HEK293 (cell line): ENCODE measurements at regions not wholly inside any gene's neighbourhood (a gene's known extent, or its start where the extent isn't known, plus 50 kb on each side); places are given as distances from the start of the nearest gene placed in this dataset.

Source experiments
- TSHZ1 ChIP-seq: fragments of 450-650 bp; formaldehyde crosslinking; IDR thresholded peaks from 2 replicates; pipeline ENCODE4 v1.5.1; 2016; ENCODE audit warnings: missing biosample characterization, missing genetic modification characterization, borderline replicate concordance
- ZNF10 ChIP-seq: fragments of 450-650 bp; formaldehyde crosslinking; IDR thresholded peaks from 2 replicates; pipeline ENCODE4 v1.5.1; 2017; ENCODE audit warnings: missing biosample characterization, missing genetic modification characterization
- TF ChIP-seq, protein P1 (sequence below): fragments of 450-650 bp; formaldehyde crosslinking; IDR thresholded peaks from 2 replicates; pipeline ENCODE4 v1.5.1; 2017; ENCODE audit warnings: missing biosample characterization, missing genetic modification characterization
- TF ChIP-seq, protein P2 (sequence below): fragments of 450-650 bp; formaldehyde crosslinking; IDR thresholded peaks from 2 replicates; pipeline ENCODE4 v1.5.1; 2016; ENCODE audit warnings: missing biosample characterization, missing genetic modification characterization

GRCh38 chr5:85173469-85173868, 788.8 kb upstream of the EDIL3 start:
- no peak for TF ChIP-seq ZNF10
- TF ChIP-seq, protein P1, sequence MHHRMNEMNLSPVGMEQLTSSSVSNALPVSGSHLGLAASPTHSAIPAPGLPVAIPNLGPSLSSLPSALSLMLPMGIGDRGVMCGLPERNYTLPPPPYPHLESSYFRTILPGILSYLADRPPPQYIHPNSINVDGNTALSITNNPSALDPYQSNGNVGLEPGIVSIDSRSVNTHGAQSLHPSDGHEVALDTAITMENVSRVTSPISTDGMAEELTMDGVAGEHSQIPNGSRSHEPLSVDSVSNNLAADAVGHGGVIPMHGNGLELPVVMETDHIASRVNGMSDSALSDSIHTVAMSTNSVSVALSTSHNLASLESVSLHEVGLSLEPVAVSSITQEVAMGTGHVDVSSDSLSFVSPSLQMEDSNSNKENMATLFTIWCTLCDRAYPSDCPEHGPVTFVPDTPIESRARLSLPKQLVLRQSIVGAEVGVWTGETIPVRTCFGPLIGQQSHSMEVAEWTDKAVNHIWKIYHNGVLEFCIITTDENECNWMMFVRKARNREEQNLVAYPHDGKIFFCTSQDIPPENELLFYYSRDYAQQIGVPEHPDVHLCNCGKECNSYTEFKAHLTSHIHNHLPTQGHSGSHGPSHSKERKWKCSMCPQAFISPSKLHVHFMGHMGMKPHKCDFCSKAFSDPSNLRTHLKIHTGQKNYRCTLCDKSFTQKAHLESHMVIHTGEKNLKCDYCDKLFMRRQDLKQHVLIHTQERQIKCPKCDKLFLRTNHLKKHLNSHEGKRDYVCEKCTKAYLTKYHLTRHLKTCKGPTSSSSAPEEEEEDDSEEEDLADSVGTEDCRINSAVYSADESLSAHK = no peak
- no peak for TF ChIP-seq TSHZ1 (tag by site-specific recombination)
- TF ChIP-seq, protein P2, sequence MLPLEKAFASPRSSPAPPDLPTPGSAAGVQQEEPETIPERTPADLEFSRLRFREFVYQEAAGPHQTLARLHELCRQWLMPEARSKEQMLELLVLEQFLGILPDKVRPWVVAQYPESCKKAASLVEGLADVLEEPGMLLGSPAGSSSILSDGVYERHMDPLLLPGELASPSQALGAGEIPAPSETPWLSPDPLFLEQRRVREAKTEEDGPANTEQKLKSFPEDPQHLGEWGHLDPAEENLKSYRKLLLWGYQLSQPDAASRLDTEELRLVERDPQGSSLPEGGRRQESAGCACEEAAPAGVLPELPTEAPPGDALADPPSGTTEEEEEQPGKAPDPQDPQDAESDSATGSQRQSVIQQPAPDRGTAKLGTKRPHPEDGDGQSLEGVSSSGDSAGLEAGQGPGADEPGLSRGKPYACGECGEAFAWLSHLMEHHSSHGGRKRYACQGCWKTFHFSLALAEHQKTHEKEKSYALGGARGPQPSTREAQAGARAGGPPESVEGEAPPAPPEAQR (tag by site-specific recombination) = no peak
